ENCODE measurements at regions not wholly inside any gene's neighbourhood (a gene's known extent, or its start where the extent isn't known, plus 50 kb on each side); places are given as distances from the start of the nearest gene placed in this dataset.

DNA sequence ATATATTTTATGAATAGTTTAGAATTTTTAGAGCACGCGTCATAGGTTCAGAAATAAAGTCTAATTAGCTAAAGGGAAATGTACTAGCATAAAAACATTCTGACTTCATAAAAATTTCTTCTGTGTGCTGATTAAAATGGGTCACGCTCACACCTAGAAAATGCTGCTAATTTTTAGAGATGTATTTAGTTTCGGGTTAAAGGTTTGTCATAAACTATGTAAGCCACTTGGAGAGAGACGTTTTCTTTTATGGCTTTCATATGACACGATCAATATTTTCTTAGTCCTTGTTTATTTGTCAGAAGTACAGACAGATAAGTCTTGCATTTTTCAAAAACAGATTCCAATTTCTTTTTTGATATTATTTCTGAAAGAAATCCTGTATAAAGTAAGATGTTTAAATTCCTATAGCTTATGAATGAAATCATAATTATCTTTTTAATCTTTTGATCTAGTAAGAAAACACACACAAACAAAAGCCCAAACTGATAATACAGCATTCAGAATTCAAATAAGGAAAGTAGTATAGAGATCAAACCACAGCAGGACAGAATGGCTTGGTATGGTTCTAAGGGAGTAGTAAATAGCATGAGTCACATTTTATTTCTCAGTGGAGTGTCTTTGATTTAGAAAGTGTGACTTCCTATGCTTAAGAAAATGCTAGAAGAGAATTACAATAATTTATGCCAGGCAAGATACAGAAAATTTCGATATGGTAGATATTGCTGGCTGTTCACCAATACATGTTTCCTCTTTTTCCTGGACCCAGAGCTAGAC is 236.6 kb downstream of the GPD2 start:
- H3K27me3 ChIP-seq (ENCODE audit: control insufficient read depth, insufficient read depth, low read length): no peaks in the 10 kb centered on the region
- no peak for TF ChIP-seq SIN3A (IDR thresholded peaks at IDR 0.05; ENCODE audit: borderline replicate concordance, insufficient read depth, low read depth, low read length)
- TF ChIP-seq, protein P1, sequence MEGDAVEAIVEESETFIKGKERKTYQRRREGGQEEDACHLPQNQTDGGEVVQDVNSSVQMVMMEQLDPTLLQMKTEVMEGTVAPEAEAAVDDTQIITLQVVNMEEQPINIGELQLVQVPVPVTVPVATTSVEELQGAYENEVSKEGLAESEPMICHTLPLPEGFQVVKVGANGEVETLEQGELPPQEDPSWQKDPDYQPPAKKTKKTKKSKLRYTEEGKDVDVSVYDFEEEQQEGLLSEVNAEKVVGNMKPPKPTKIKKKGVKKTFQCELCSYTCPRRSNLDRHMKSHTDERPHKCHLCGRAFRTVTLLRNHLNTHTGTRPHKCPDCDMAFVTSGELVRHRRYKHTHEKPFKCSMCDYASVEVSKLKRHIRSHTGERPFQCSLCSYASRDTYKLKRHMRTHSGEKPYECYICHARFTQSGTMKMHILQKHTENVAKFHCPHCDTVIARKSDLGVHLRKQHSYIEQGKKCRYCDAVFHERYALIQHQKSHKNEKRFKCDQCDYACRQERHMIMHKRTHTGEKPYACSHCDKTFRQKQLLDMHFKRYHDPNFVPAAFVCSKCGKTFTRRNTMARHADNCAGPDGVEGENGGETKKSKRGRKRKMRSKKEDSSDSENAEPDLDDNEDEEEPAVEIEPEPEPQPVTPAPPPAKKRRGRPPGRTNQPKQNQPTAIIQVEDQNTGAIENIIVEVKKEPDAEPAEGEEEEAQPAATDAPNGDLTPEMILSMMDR (IDR thresholded peaks at IDR 0.05): no peak
- in situ Hi-C loops (cut with HindIII; ENCODE audit: low pct_unique_long_range_greater_than_20kb, low sequenced_read_pairs) (no loop called here), intact Hi-C loops (cut with micrococcal nuclease; ENCODE audit: unreplicated experiment) (no loop called here)
- POLR2A ChIA-PET: no interaction called here
- no peak for DNase-seq (ENCODE audit: low read depth, low spot score)
- no peak overlapping the region for H3K4me3 ChIP-seq (ENCODE audit: low read depth in 2 of 2, low read length in 2 of 2)
- H3K9me3 ChIP-seq (ENCODE audit: control insufficient read depth, insufficient read depth, low read depth, low read length): no peaks in the 10 kb centered on the region
- CTCF ChIA-PET: no interaction called here
- H3K36me3 ChIP-seq (ENCODE audit: control insufficient read depth, insufficient read depth, low read length): no peaks in the 10 kb centered on the region
- no peak for ATAC-seq
- H3K27ac ChIP-seq (ENCODE audit: low read length): no peak overlapping the region
- no TSS peak for BruUV-seq (replicated peaks)
- H3K4me1 ChIP-seq (ENCODE audit: control insufficient read depth, insufficient read depth, low read length): no peaks in the 10 kb centered on the region

DNA sequence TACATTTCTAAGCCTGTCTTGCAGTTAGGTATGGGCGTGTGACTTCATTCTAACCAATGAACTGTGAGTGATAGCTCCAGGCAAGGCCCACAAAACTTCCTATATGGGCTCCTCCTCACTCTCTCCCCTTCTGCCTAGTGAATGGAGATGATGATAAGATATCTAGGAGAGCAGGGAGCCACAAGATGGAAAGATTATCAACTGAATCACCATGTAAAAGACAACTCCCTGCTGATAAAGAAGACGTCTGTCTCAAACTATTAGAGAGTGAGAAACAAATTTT is 237.1 kb downstream of the GPD2 start:
- intact Hi-C loops (cut with micrococcal nuclease; ENCODE audit: unreplicated experiment): no loop called here
- BruUV-seq (replicated peaks): no TSS peak
- POLR2A ChIA-PET: no interaction called here
- H3K27me3 ChIP-seq (ENCODE audit: control insufficient read depth, insufficient read depth, low read length): no peaks in the 10 kb centered on the region
- H3K4me3 ChIP-seq (ENCODE audit: low read depth in 2 of 2, low read length in 2 of 2): no peak overlapping the region
- 0 out of 2 replicates have a peak, but pooled peaks have one; percentile 58 for ATAC-seq
- DNase-seq (ENCODE audit: low read depth, low spot score): no peak
- H3K27ac ChIP-seq (ENCODE audit: low read length): no peak overlapping the region
- CTCF ChIA-PET: no interaction called here
- no peaks in the 10 kb centered on the region for H3K9me3 ChIP-seq (ENCODE audit: control insufficient read depth, insufficient read depth, low read depth, low read length)
- TF ChIP-seq POLR2AphosphoS5 (IDR thresholded peaks at IDR 0.05; ENCODE audit: low read depth, low read length) (no peak), TCF7L2 (IDR thresholded peaks at IDR 0.05; ENCODE audit: low read depth, low read length) (no peak), SIN3A (IDR thresholded peaks at IDR 0.05; ENCODE audit: borderline replicate concordance, insufficient read depth, low read depth, low read length) (no peak)
- TF ChIP-seq, protein P2, sequence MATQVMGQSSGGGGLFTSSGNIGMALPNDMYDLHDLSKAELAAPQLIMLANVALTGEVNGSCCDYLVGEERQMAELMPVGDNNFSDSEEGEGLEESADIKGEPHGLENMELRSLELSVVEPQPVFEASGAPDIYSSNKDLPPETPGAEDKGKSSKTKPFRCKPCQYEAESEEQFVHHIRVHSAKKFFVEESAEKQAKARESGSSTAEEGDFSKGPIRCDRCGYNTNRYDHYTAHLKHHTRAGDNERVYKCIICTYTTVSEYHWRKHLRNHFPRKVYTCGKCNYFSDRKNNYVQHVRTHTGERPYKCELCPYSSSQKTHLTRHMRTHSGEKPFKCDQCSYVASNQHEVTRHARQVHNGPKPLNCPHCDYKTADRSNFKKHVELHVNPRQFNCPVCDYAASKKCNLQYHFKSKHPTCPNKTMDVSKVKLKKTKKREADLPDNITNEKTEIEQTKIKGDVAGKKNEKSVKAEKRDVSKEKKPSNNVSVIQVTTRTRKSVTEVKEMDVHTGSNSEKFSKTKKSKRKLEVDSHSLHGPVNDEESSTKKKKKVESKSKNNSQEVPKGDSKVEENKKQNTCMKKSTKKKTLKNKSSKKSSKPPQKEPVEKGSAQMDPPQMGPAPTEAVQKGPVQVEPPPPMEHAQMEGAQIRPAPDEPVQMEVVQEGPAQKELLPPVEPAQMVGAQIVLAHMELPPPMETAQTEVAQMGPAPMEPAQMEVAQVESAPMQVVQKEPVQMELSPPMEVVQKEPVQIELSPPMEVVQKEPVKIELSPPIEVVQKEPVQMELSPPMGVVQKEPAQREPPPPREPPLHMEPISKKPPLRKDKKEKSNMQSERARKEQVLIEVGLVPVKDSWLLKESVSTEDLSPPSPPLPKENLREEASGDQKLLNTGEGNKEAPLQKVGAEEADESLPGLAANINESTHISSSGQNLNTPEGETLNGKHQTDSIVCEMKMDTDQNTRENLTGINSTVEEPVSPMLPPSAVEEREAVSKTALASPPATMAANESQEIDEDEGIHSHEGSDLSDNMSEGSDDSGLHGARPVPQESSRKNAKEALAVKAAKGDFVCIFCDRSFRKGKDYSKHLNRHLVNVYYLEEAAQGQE (IDR thresholded peaks at IDR 0.05; ENCODE audit: insufficient read depth in 1 of 2, low read depth in 2 of 2, low read length in 1 of 2): no peak
- TF ChIP-seq, protein P1 (IDR thresholded peaks at IDR 0.05): no peak
- no peaks in the 10 kb centered on the region for H3K36me3 ChIP-seq (ENCODE audit: control insufficient read depth, insufficient read depth, low read length)
- no peaks in the 10 kb centered on the region for H3K4me1 ChIP-seq (ENCODE audit: control insufficient read depth, insufficient read depth, low read length)
- in situ Hi-C loops (cut with HindIII; ENCODE audit: low pct_unique_long_range_greater_than_20kb, low sequenced_read_pairs): no loop called here
